ENCODE measurements at regions not wholly inside any gene's neighbourhood (a gene's known extent, or its start where the extent isn't known, plus 50 kb on each side); places are given as distances from the start of the nearest gene placed in this dataset.

- no peak for TF ChIP-seq CTCF (conservative IDR thresholded peaks at IDR 0.05; ENCODE audit: control insufficient read depth, insufficient read depth, low read depth, low read length)
- DNase-seq (ENCODE audit: low read depth) = no peak
- H3K4me3 ChIP-seq (ENCODE audit: control insufficient read depth, low read depth, low read length) = no peak overlapping the region
Observed at GRCh38 chr2:120586507-120587278, 149.0 kb upstream of the GLI2 start.

- no peak for TF ChIP-seq CTCF (conservative IDR thresholded peaks at IDR 0.05; ENCODE audit: control insufficient read depth, insufficient read depth, low read depth, low read length)
- no peak overlapping the region for H3K4me3 ChIP-seq (ENCODE audit: control insufficient read depth, low read depth, low read length)
- DNase-seq (ENCODE audit: low read depth) = no peak
Observed at GRCh38 chr2:120587279-120587996, 148.2 kb upstream of the GLI2 start.

GRCh38 chr2:120587997-120588336, 147.7 kb upstream of the GLI2 start:
- no peak for DNase-seq (ENCODE audit: low read depth)
- H3K4me3 ChIP-seq (ENCODE audit: control insufficient read depth, low read depth, low read length) = no peak overlapping the region
- TF ChIP-seq CTCF (conservative IDR thresholded peaks at IDR 0.05; ENCODE audit: control insufficient read depth, insufficient read depth, low read depth, low read length) = no peak

DNA sequence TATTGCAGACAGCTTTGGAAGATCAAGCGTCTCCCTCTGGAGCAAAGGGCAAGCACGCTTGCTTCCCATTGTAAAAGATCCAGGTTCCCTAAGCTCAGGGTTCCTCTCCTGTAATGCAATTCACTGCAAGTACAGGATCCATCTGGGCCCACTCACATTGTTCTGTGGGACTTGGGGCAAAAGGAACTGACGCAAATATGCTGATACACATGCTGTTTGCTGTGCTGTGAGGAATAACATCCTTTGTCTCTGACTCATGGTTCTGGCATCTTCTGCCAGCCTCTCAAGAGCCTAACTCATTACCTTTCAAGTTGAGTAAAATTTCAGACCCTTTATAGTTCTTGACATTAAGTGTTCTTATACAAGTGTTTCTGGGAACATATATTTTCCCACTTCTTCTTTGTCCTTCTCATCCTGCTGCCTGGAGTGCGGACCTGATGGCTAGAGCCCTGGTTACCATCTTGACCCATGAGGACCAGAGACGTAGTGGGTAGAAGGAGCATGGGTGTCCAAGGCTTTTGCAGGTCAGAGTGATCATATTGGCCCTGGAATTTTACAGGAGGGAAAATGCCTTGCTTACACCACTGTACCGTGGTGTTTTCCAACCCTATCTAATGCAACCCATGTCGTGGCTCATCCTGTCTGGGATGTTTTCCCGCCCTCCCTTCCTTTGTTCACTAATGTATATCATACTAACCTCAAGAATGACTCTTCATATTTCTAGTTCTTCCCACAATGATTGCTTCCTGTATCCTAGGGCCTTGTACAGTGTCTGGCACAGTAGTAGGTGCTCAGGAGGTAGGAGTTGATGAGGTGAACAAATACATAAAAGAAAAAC, 145.7 kb upstream of the GLI2 start:
- peak; percentile 97 for DNase-seq (ENCODE audit: low read depth)

GRCh38 chr2:120590841-120591240, 144.8 kb upstream of the GLI2 start:
- DNase-seq (ENCODE audit: low read depth) = no peak
- no peak overlapping the region for H3K4me3 ChIP-seq (ENCODE audit: control insufficient read depth, low read depth, low read length)
- no peak for TF ChIP-seq CTCF (conservative IDR thresholded peaks at IDR 0.05; ENCODE audit: control insufficient read depth, insufficient read depth, low read depth, low read length)

More for the DNA sequence above, 145.7 kb upstream of the GLI2 start:
- H3K4me3 ChIP-seq (ENCODE audit: control insufficient read depth, low read depth, low read length) = no peak overlapping the region
- no peak for TF ChIP-seq CTCF (conservative IDR thresholded peaks at IDR 0.05; ENCODE audit: control insufficient read depth, insufficient read depth, low read depth, low read length)

GRCh38 chr2:120591572-120591971, 144.1 kb upstream of the GLI2 start:
- no peak overlapping the region for H3K4me3 ChIP-seq (ENCODE audit: control insufficient read depth, low read depth, low read length)
- TF ChIP-seq CTCF (conservative IDR thresholded peaks at IDR 0.05; ENCODE audit: control insufficient read depth, insufficient read depth, low read depth, low read length) = no peak
- no peak for DNase-seq (ENCODE audit: low read depth)
